ENCODE measurements at regions not wholly inside any gene's neighbourhood (a gene's known extent, or its start where the extent isn't known, plus 50 kb on each side); places are given as distances from the start of the nearest gene placed in this dataset.

GRCh38 chr11:87970762-87971161 lies 204.5 kb downstream of the RAB38 start:
- intact Hi-C loops (cut with DNase I) = no loop called here

DNA sequence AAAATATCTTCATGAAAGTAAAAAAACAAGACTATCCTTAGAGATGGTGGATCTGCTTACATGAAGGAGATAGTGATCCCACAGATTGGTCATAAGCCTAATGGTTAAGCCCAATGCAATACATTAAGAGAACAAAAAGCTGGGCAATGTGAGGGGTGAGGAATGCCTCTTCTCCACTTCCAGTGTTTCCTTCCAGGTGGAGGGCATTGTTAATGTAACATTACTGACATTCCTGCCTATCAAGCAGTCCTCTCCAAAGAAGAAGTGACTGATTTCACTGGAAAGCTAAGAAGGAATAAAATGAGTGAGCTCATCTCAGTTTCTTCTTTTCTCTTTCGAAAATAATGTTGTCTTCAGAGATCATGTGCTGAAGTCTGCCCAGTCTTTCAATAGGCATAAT lies 207.8 kb downstream of the RAB38 start:
- TF ChIP-seq, protein P1, sequence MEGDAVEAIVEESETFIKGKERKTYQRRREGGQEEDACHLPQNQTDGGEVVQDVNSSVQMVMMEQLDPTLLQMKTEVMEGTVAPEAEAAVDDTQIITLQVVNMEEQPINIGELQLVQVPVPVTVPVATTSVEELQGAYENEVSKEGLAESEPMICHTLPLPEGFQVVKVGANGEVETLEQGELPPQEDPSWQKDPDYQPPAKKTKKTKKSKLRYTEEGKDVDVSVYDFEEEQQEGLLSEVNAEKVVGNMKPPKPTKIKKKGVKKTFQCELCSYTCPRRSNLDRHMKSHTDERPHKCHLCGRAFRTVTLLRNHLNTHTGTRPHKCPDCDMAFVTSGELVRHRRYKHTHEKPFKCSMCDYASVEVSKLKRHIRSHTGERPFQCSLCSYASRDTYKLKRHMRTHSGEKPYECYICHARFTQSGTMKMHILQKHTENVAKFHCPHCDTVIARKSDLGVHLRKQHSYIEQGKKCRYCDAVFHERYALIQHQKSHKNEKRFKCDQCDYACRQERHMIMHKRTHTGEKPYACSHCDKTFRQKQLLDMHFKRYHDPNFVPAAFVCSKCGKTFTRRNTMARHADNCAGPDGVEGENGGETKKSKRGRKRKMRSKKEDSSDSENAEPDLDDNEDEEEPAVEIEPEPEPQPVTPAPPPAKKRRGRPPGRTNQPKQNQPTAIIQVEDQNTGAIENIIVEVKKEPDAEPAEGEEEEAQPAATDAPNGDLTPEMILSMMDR (IDR thresholded peaks at IDR 0.05) = no peak
- Histone ChIP-seq H3K27me3 (no peaks in the 10 kb centered on the region), H3K9me3 (no peaks in the 10 kb centered on the region), H3K4me3 (no peak overlapping the region), H3K27ac (no peak overlapping the region), H3K4me1 (no peaks in the 10 kb centered on the region), H3K36me3 (no peaks in the 10 kb centered on the region)
- ATAC-seq (no peak), DNase-seq (no peak)
- intact Hi-C loops (cut with DNase I) = no loop called here

More at GRCh38 chr11:87970762-87971161, 204.5 kb downstream of the RAB38 start:
- Histone ChIP-seq H3K9me3 (no peaks in the 10 kb centered on the region), H3K36me3 (no peaks in the 10 kb centered on the region), H3K27me3 (no peaks in the 10 kb centered on the region), H3K27ac (no peak overlapping the region), H3K4me3 (no peak overlapping the region), H3K4me1 (no peaks in the 10 kb centered on the region)
- ATAC-seq (no peak), DNase-seq (no peak)
- TF ChIP-seq, protein P1 (IDR thresholded peaks at IDR 0.05) = no peak

- no peaks in the 10 kb centered on the region for H3K27me3 ChIP-seq
- H3K4me3 ChIP-seq = no peak overlapping the region
- no peak for DNase-seq
- TF ChIP-seq, protein P1 (IDR thresholded peaks at IDR 0.05) = no peak
- no peak overlapping the region for H3K27ac ChIP-seq
- intact Hi-C loops (cut with DNase I) = no loop called here
- ATAC-seq = no peak
- no peaks in the 10 kb centered on the region for H3K4me1 ChIP-seq
- H3K9me3 ChIP-seq = no peaks in the 10 kb centered on the region
- no peaks in the 10 kb centered on the region for H3K36me3 ChIP-seq
Measured at GRCh38 chr11:87966694-87967093, 208.5 kb downstream of the RAB38 start.

GRCh38 chr11:87966216-87966615 lies 209.0 kb downstream of the RAB38 start:
- no peaks in the 10 kb centered on the region for H3K27me3 ChIP-seq
- ATAC-seq (no peak), DNase-seq (no peak)
- intact Hi-C loops (cut with DNase I) = no loop called here
- TF ChIP-seq, protein P1 (IDR thresholded peaks at IDR 0.05) = no peak
- H3K9me3 ChIP-seq = no peaks in the 10 kb centered on the region
- H3K4me3 ChIP-seq = no peak overlapping the region
- H3K27ac ChIP-seq = no peak overlapping the region
- no peaks in the 10 kb centered on the region for H3K36me3 ChIP-seq
- H3K4me1 ChIP-seq = no peaks in the 10 kb centered on the region

DNA sequence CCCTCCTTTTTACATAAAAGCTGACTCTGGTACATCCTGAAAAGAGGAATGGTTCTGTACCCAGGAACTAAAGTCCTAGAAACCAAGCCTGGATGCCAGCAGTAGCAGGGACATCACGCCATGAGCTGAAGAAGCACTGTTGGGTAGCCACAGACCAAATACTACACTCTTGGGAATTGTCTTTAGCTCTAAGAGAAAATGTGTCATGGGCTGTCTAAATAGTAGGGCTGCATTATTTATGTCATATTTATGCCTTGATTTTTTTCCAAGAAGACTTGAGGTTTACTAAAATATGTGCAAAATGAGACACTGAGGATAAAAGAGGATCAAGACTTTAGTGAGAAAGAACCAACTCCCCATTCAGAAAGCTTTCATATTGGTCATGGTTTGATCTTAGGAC lies 213.6 kb downstream of the RAB38 start:
- H3K9me3 ChIP-seq = no peaks in the 10 kb centered on the region
- no peak for ATAC-seq
- H3K4me3 ChIP-seq = no peak overlapping the region
- no peaks in the 10 kb centered on the region for H3K4me1 ChIP-seq
- no peaks in the 10 kb centered on the region for H3K27me3 ChIP-seq
- H3K27ac ChIP-seq = no peak overlapping the region
- no peak for DNase-seq
- TF ChIP-seq, protein P1 (IDR thresholded peaks at IDR 0.05) = no peak
- intact Hi-C loops (cut with DNase I) = no loop called here
- H3K36me3 ChIP-seq = no peaks in the 10 kb centered on the region

- DNase-seq (no peak), ATAC-seq (no peak)
- Histone ChIP-seq H3K27ac (no peak overlapping the region), H3K27me3 (no peaks in the 10 kb centered on the region), H3K9me3 (no peaks in the 10 kb centered on the region), H3K4me1 (no peaks in the 10 kb centered on the region), H3K36me3 (no peaks in the 10 kb centered on the region), H3K4me3 (no peak overlapping the region)
- intact Hi-C loops (cut with DNase I) = no loop called here
- TF ChIP-seq, protein P1 (IDR thresholded peaks at IDR 0.05) = no peak
Measured at GRCh38 chr11:87957961-87958360, 217.3 kb downstream of the RAB38 start.

All from upper lobe of right lung (tissue), 1 donor.